ENCODE measurements at regions not wholly inside any gene's neighbourhood (a gene's known extent, or its start where the extent isn't known, plus 50 kb on each side); places are given as distances from the start of the nearest gene placed in this dataset.

DNA sequence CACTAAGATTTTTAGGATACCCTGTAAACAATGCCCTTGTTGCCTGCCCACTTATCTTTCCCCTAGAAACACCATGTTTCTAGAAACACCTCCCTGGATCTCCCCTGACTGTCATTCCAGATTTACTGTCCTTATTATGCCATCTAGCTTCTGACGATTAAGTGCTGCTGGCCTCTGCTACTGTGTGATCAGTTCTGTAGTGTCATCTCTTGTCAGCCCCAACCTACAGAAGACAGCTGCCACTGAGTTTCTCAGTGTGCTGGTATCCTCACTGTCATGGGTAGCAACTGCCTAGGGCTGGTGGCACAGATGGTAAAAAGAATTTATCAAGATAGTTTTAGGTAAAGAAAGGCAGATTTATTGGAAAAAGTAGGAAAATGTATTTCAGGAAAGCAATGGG is 68.7 kb upstream of the WWC2 start:
- no peak for ATAC-seq (ENCODE audit: low read depth)
- no peak for TF ChIP-seq CTCF (IDR thresholded peaks at IDR 0.05; ENCODE audit: poor library complexity, severe bottlenecking)
- Histone ChIP-seq H3K27ac (ENCODE audit: poor library complexity, severe bottlenecking) (no peak overlapping the region), H3K36me3 (ENCODE audit: low read depth) (no peaks in the 10 kb centered on the region), H3K4me1 (ENCODE audit: insufficient read depth, poor library complexity, severe bottlenecking) (no peaks in the 10 kb centered on the region), H3K4me3 (ENCODE audit: severe bottlenecking) (no peak overlapping the region), H3K27me3 (ENCODE audit: insufficient read depth, poor library complexity, severe bottlenecking) (no peaks in the 10 kb centered on the region), H3K9me3 (ENCODE audit: severe bottlenecking) (no peaks in the 10 kb centered on the region)
- DNase-seq (ENCODE audit: low spot score) = no peak

DNA sequence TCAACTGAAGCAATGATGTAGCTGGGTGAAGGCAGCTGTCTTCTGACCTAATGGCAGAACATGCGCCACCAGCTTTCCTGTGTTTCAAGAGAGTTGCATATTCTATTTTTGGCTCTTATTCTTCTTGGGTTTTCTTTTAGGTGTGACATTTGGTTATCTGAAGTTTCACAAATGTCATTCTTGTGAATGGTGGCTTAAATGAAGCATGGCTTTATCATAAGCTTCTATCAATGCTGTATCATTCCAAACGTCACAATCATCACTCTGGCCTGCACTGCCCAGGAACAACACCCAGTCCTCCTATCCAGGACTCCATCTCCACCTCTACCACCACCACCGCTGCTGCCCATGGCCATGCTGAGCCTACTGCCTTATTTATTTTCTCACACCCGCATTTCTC is 69.7 kb upstream of the WWC2 start:
- no peak overlapping the region for H3K4me3 ChIP-seq (ENCODE audit: severe bottlenecking)
- H3K9me3 ChIP-seq (ENCODE audit: severe bottlenecking) = no peaks in the 10 kb centered on the region
- no peak overlapping the region for H3K27ac ChIP-seq (ENCODE audit: poor library complexity, severe bottlenecking)
- ATAC-seq (ENCODE audit: low read depth) = no peak
- H3K4me1 ChIP-seq (ENCODE audit: insufficient read depth, poor library complexity, severe bottlenecking) = no peaks in the 10 kb centered on the region
- H3K27me3 ChIP-seq (ENCODE audit: insufficient read depth, poor library complexity, severe bottlenecking) = no peaks in the 10 kb centered on the region
- no peaks in the 10 kb centered on the region for H3K36me3 ChIP-seq (ENCODE audit: low read depth)
- DNase-seq (ENCODE audit: low spot score) = no peak
- no peak for TF ChIP-seq CTCF (IDR thresholded peaks at IDR 0.05; ENCODE audit: poor library complexity, severe bottlenecking)

DNA sequence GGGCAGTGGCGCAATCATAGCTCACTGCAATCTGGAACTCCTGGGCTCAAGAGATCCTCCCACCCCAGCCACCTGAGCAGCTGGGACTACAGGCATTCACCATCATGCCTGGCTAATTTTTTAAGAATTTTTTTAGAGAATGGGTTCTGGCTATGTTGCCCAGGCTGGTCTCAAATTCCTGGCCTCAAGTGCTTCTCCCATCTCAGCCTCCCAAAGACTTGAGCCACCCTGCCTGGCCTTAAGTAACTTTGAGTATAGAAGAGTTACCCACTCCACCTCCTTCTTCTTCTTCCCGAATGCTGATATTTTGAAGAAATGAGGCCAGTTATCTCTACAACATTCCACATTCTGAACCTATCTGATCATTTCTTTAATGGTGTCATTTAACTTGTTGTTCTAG is 72.4 kb upstream of the WWC2 start:
- no peak overlapping the region for H3K4me3 ChIP-seq (ENCODE audit: severe bottlenecking)
- TF ChIP-seq CTCF (IDR thresholded peaks at IDR 0.05; ENCODE audit: poor library complexity, severe bottlenecking) = no peak
- ATAC-seq (ENCODE audit: low read depth) (no peak), DNase-seq (ENCODE audit: low spot score) (no peak)
- H3K9me3 ChIP-seq (ENCODE audit: severe bottlenecking) = no peaks in the 10 kb centered on the region
- H3K4me1 ChIP-seq (ENCODE audit: insufficient read depth, poor library complexity, severe bottlenecking) = no peaks in the 10 kb centered on the region
- no peak overlapping the region for H3K27ac ChIP-seq (ENCODE audit: poor library complexity, severe bottlenecking)
- H3K27me3 ChIP-seq (ENCODE audit: insufficient read depth, poor library complexity, severe bottlenecking) = peaks cover 4% of the 10 kb centered on the region
- H3K36me3 ChIP-seq (ENCODE audit: low read depth) = no peaks in the 10 kb centered on the region

GRCh38 chr4:183022617-183023016 is 76.4 kb upstream of the WWC2 start:
- Histone ChIP-seq H3K4me1 (ENCODE audit: insufficient read depth, poor library complexity, severe bottlenecking) (no peaks in the 10 kb centered on the region), H3K9me3 (ENCODE audit: severe bottlenecking) (no peaks in the 10 kb centered on the region), H3K27me3 (ENCODE audit: insufficient read depth, poor library complexity, severe bottlenecking) (peaks cover 13% of the 10 kb centered on the region), H3K4me3 (ENCODE audit: severe bottlenecking) (no peak overlapping the region), H3K27ac (ENCODE audit: poor library complexity, severe bottlenecking) (no peak overlapping the region), H3K36me3 (ENCODE audit: low read depth) (no peaks in the 10 kb centered on the region)
- DNase-seq (ENCODE audit: low spot score) (no peak), ATAC-seq (ENCODE audit: low read depth) (no peak)
- no peak for TF ChIP-seq CTCF (IDR thresholded peaks at IDR 0.05; ENCODE audit: poor library complexity, severe bottlenecking)

DNA sequence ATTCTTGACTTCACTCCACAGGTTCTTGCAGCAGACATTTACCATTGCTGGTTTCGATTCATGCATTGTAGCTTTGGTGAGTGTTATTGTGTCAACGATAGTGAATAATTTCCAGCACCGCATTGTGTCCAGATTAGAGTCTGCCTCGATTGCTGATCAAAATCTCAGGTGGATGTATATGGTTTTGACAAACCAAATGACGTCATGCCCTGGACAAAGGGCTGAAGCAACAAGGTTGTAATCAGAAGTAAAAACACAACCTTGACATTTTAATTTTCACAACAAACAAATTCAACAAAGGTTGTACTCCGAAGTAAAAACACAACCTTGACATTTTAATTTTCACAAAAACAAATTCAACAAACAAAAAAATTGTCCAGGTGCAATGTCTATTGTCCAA is 81.1 kb upstream of the WWC2 start:
- no peaks in the 10 kb centered on the region for H3K36me3 ChIP-seq (ENCODE audit: low read depth)
- H3K27me3 ChIP-seq (ENCODE audit: insufficient read depth, poor library complexity, severe bottlenecking) = peaks cover 13% of the 10 kb centered on the region
- H3K4me3 ChIP-seq (ENCODE audit: severe bottlenecking) = no peak overlapping the region
- no peaks in the 10 kb centered on the region for H3K9me3 ChIP-seq (ENCODE audit: severe bottlenecking)
- no peak for TF ChIP-seq CTCF (IDR thresholded peaks at IDR 0.05; ENCODE audit: poor library complexity, severe bottlenecking)
- H3K27ac ChIP-seq (ENCODE audit: poor library complexity, severe bottlenecking) = no peak overlapping the region
- H3K4me1 ChIP-seq (ENCODE audit: insufficient read depth, poor library complexity, severe bottlenecking) = no peaks in the 10 kb centered on the region
- ATAC-seq (ENCODE audit: low read depth) (no peak), DNase-seq (ENCODE audit: low spot score) (no peak)
